ENCODE measurements at regions not wholly inside any gene's neighbourhood (a gene's known extent, or its start where the extent isn't known, plus 50 kb on each side); places are given as distances from the start of the nearest gene placed in this dataset.
A peak's percentile ranks its signal among the peaks of the same experiment; 100 is the strongest.

DNA sequence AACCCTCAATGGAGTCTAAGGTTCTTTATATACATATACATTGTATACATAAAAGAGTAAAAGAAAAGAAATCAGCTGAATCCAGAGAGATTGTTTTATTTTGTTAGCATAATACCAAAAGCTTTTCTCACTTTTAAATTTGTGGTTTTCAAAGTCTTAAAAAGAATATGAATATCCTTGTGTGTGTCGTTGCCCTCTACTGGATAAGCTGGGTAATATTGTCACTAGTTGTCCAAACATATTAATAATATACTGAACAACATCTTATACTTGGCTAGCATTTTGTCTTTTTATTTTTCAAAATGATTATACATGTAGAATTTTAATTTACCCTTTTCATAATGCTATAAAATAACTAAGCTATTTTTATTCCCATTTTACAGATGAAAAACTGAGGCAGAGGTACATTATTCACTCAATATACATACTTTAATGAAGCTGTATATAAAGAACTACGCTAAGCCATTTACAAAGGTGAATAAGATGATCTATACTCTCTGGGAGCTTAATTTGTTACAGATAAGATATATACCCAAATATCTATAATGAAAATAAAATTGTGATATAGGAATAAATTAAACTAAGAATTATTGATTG, 531.7 kb downstream of the TFAP2B start:
- TF ChIP-seq, protein P1, sequence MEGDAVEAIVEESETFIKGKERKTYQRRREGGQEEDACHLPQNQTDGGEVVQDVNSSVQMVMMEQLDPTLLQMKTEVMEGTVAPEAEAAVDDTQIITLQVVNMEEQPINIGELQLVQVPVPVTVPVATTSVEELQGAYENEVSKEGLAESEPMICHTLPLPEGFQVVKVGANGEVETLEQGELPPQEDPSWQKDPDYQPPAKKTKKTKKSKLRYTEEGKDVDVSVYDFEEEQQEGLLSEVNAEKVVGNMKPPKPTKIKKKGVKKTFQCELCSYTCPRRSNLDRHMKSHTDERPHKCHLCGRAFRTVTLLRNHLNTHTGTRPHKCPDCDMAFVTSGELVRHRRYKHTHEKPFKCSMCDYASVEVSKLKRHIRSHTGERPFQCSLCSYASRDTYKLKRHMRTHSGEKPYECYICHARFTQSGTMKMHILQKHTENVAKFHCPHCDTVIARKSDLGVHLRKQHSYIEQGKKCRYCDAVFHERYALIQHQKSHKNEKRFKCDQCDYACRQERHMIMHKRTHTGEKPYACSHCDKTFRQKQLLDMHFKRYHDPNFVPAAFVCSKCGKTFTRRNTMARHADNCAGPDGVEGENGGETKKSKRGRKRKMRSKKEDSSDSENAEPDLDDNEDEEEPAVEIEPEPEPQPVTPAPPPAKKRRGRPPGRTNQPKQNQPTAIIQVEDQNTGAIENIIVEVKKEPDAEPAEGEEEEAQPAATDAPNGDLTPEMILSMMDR (IDR thresholded peaks at IDR 0.05) = peak in 4 of 12 donors; percentile 15 to 31 (median 26)
- TF ChIP-seq POLR2A (IDR thresholded peaks at IDR 0.05) = no peak

Measured in heart left ventricle (tissue), 13 donors.